HPDE6-E6E7 (cell line): ENCODE measurements at regions not wholly inside any gene's neighbourhood (a gene's known extent, or its start where the extent isn't known, plus 50 kb on each side); places are given as distances from the start of the nearest gene placed in this dataset.
"Not testable (repeated sequence)": the region's sequence is repeated elsewhere in the genome, so short reads cannot be mapped to it uniquely, and the experiment has no call there.

Experiments
- DNase-seq: peaks from one replicate; pipeline ENCODE4 v3.0.0; 2011; ENCODE audit warnings: missing footprints; ENCODE audit errors: extremely low spot score

DNA sequence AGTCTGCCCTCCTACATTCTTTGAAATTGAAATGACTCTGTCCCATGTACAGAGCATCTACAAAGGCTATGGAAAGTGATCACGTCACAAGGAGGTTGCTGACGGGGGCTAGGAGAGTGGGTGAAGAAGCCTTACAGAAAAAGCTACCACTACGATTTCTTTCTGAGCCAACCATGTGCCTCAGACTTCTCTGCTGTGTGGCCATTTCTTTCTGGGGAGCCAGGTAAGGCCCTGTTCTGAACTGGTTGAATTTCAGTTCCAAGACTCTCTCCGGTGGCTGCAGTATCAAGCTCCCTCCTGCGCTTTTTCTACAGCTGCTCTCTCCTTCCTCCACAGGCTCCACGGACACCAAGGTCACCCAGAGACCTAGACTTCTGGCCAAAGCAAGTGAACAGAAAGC is 112.5 kb upstream of the PRSS1 start:
- DNase-seq: no peak

DNA sequence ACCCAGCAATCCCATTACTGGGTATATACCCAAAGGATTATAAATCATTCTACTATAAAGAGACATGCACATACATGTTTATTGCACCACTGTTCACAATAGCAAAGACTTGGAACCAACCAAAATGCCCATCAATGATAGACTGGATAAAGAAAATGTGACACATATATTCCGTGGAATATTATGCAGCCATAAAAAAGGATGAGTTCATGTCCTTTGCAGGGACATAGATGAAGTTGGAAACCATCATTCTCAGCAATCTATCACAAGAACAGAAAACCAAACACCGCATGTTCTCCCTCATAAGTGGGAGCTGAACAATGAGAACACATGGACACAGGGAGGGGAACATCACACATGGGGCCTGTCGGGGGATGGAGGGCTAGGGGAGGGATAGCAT is 113.2 kb upstream of the PRSS1 start:
- not testable (repeated sequence) for DNase-seq

DNA sequence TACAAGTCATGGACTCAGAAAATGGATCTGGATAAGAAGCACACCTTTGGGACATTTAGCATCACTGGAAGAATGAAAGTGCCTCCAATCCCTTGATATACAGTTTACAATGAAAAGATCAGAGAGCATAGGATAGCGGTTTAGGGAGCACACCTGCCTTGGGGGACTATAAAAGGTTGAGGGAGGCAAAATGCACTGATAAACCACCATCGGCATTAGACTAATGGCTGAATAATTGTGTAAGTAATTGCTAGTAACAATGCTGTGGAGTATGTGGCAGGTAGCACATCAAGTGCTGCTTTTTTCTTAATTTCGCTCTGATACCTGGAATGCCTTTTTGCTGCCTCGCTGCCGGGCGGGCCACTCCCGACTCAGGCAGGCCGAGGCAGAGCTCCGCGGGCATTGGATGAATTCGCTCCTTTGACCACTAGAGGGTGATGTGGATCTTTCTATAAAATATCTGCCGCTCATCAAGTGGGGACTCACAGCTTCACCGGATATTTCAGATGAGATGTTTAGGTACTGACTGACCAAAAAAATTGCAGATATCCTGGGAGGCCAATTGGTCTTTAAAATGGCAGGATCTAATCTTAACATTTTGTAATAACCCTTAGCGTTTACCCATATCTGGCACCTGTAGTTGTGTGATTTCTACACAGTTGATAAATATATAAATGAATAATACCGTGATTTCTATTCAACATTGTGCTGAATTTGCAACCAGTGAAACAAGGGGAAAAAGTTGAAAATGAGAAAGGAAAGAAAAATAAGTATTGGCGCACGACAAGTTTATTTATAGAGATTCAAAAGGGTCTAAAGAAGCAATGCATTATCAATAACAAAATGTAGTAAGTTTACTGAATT is 116.8 kb upstream of the PRSS1 start:
- DNase-seq: peak; percentile 67

DNA sequence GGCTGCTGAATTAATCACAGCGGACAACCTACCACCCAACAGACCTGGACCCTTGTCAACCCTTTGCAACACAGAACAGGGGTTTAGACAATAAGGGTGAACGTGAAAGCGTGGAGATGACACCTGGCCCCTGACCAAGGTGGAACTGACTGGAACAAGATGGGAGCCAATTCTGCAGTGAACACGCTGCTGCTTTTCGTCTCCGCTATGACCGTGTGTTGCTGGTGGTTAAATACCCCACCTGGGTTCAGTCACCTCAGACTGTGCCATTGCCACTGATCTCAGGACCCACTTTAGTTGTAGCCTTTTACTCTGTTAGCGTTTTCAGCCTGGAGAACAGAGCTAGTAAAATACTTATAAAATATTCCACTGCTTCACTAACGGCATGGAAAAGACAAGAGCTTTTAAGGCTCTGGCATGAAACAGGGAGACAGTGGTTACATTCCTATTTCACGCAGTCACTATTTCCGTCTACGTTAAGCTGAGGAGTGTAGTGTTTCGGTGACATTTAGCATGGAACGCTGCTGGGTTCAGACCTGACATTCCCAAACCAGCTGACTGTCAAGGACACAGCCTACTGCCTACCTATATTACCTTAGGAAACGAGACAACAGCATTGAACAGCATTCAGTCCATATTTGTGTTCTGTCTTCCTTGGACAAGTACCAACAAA is 119.5 kb upstream of the PRSS1 start:
- DNase-seq: no peak

DNA sequence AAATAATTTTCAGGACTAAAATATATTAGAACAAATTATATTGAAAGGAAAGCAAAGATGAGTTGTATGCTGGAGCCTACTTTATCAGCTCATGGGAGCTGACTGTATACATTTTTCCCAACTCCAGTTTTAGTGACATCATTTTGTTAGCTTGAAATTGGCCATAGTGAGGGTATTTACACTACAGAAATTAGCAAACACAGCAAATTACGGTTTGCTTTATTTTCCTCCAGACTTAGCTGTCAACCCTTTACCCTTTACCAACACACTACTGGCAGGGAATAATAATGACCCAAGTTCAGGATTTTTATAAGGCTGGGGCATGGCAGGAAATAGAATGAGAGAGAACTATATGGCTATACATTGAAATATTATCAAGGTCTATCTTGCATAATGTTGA is 120.3 kb upstream of the PRSS1 start:
- DNase-seq: no peak

DNA sequence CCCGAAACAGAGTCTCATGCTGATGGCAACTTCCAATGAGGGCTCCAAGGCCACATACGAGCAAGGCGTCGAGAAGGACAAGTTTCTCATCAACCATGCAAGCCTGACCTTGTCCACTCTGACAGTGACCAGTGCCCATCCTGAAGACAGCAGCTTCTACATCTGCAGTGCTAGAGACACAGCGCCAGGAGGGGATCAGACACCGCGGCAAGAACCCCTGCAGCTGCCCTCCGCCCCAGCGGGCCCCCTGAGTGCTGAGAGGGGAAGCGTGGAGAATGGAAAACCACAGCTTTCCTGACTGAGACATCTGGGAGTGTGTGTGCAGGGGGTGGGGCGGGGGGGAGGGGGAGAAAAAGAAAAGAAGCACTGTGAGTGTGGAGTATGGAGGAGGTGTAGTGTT is 122.0 kb upstream of the PRSS1 start:
- DNase-seq: not testable (repeated sequence)

DNA sequence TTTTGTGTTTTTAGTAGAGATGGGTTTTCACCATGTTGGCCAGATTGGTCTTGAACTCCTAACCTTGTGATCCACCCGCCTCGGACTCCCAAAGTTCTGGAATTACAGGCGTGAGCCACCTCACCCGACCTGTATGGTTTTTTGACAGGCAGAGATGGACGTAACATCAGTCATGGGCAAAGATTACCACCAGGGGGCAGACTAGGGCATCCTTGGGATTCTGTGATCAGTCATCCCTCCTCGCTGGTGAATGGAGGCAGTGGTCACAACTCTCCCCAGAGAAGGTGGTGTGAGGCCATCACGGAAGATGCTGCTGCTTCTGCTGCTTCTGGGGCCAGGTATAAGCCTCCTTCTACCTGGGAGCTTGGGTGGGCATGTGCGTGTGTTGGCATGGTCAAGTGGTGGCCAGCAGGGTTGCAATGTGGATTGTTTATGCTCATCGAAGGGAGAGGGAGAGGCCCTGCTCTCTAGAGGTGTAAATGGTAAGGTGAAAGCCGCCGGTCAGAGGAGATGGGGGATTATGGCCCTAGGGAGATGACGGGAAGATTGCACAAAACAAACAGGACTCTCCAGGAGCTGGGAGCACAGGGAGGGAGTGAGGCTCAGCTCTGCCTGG is 122.7 kb upstream of the PRSS1 start:
- DNase-seq: no peak

DNA sequence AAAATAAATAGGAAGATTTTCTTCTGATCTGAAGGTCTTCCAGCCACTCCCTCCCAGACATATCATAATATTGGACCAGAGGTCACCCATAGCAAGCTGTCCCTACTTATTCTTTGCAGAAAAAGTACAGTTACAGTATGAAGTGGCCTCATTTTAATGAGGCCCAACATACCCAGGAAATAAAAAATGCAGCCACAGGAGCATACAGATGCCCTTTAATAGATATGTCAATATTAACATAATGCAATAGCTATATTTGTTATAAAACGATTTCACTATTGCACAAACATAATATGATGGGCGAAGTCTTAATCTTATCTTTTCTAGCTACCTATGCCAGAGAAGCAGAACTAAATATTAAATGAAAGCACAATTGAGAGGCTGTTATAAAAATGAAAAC is 124.1 kb upstream of the PRSS1 start:
- not testable (repeated sequence) for DNase-seq

DNA sequence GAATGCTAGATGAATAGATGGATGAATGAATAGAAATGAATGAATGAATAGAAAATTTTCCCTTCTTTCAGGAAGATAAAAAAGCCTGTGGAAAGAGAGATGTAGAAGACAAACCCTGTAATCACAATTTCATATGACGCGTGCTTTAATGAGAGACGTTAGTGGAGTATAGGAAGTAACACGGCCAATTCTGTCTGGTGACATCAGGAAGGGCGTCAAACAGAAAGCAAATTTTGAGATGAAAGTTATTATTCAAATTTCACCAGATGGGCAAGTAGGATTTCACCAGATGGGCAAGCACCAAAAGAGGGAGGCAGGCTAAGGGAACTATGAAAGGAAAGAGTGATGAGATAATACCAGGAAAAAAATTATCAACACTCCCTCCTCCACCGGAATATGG is 128.9 kb upstream of the PRSS1 start:
- DNase-seq: no peak

DNA sequence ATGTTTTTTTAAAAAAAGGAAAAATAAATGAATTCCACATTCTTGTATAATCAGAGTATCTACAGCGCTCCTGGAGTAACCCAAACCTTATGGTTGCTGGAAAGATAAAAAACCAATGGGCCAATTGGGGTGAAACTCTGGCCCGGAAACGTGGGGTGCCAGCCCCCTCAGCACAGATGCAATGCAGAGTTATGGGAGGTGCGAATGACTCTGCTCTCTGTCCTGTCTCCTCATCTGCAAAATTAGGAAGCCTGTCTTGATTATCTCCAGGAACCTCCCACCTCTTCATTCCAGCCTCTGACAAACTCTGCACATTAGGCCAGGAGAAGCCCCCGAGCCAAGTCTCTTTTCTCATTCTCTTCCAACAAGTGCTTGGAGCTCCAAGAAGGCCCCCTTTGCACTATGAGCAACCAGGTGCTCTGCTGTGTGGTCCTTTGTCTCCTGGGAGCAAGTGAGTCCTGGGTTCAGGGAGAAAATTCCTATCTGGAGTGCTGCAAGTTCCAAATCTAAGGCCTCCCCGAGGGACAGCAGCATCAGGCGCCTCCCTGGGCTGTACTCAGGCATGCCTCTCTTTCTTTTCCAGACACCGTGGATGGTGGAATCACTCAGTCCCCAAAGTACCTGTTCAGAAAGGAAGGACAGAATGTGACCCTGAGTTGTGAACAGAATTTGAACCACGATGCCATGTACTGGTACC is 130.5 kb upstream of the PRSS1 start:
- no peak for DNase-seq

DNA sequence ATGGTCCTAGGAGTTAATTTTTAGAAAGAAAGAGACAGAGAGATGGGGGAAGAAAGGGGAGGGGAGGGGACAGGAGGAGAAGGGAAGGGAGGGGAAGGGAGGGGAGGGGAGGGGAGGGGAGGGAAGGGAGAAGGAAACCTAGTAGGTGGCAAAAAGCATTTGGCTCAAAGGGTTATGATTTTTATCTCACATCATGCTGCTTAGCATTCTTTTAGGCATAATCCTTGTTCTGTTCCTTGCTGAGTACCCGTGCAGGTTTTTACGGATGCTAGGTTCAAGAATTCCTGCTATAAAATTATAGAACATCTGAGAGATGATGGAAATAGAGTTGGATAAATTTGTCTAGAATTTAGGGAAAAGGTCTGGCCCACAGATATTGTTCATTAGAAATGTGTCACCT is 132.4 kb upstream of the PRSS1 start:
- DNase-seq: no peak

DNA sequence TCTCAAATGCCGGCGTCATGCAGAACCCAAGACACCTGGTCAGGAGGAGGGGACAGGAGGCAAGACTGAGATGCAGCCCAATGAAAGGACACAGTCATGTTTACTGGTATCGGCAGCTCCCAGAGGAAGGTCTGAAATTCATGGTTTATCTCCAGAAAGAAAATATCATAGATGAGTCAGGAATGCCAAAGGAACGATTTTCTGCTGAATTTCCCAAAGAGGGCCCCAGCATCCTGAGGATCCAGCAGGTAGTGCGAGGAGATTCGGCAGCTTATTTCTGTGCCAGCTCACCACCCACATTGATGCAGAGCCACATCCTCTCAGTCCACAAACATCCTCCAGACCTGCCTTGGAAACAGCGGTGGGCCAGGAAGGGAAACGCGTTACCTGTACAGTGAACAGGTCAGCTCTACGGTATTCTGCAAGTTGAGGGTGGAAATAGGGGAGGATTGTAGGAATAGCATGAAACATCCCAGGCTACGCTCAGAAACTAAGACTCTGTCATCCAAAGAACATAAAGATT is 133.1 kb upstream of the PRSS1 start:
- DNase-seq: no peak

DNA sequence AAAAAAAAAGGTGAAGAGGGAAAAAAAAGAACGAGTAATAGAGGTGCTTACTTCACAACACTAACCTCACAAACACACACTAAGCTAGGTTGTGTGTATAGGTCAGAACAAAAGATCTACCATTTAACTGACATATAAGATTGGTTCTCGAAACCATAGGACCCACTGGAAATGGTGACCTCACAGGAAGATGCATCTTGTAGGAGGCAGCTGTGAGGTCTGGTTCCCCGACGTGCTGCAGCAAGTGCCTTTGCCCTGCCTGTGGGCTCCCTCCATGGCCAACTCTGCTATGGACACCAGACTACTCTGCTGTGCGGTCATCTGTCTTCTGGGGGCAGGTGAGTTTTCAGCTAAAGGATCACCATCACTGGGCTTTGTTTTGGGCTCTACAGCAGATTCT is 133.8 kb upstream of the PRSS1 start:
- no peak for DNase-seq

DNA sequence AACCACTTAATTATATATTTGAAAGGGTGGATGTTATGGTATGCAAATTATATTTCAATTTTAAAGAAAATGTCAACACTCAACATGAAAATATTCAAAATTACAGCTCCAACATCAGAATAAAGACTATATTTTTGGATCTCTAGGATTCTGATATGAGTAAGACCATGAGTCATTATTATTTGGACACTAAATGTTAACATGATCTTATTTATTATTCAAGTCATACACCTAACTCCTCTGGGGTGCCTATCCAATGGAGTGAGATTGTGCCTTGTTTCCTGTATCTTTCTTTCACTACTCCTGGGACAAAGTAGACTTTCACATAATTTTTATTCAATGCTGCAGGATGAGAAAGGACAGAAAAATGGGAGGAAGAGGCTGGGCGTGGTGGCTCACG is 135.2 kb upstream of the PRSS1 start:
- DNase-seq: no peak

DNA sequence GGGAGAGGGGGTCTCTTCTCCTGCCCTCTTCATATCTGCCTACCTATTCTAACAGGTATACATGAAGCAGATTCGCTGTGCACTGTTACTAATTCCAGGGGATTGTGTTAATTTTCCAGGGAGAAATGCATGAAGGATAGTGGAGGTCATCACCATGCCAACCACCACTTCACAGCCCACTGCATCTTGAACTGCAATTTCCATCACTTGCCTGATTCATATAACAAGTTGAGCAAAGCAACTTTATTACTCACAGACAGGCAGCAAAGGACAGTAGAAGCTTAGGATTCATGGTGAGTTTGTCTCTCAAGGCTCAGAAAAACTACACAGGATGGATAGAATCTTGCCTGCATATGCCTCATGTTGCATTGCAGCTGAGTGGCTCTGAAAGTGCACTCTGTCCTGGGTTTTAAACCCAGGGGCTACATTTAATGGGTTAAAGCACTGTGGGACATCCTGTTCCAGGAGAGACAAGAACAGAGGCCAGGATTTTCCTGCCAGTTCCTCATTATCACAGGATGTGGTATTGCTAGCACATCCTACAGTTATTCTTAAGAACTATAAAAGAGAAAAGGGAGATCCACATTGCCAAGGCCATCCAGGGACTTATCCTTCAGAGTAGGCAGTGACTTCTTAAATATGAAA is 136.9 kb upstream of the PRSS1 start:
- DNase-seq: no peak

DNA sequence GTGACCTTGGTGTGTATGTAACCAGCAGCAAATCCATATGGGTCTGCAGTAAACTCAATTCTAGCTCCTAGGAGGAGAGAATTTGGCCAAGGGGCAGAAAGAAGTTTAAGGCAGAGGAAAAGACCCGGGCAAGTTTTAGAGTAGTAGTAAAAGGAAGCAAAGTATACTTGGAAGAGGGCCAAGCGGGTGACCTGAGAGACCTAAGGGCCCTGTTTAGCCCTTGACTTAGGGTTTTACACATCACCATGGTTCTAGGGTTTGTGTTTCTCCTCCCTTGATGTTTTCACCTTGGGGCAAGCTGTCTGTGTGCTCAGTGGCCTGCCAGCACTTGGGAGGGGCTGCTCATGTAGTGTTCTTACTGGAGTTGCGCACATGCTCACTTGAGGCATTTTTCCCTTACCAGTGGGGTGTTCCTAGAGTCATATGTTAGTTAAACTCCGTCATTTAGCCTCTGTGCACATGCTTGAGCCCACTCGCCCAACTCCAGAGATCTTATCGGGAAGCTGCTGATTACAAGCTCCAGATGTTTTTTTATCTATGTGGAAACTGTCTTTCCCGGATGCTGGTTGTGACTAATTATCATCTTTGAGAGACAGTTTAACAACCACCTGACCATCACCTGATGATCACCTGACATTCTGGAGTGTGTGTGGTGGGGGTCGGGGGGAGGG is 137.6 kb upstream of the PRSS1 start:
- DNase-seq: no peak

DNA sequence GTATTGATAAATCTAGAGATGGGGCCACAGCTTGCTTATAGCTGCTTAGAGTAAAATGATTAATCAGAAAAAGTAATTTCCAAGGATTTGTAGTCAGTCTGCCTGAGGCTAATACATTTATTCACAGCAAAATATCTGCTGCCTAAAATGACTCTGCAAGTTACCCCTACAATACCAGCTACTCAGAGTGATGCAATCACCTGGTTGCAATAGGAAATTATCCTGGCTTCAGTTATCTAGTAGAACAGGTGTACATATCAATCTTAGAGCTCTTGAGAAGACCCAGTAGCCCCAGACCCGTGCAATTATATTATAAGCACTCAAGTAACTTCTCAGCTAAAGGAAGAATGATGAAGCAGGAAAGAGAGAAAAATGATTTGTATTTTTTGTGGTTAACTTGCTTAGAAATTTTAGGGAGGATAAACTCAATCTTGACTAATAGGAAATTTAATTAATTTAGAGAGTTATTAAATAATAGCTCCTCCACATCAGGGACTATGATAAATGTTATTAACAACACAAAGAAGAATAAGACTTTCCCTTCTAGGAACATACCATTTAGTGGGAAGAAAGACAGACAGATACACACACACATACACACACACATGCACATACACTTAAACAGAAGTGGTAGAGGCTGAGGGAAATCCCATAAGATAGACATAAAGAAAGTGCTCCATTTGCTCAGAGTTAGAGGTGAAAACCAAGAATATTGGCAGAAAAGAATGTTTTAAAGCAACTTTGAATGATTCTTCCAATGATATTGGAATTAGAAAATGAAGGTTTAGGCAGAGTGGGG is 140.4 kb upstream of the PRSS1 start:
- DNase-seq: no peak

DNA sequence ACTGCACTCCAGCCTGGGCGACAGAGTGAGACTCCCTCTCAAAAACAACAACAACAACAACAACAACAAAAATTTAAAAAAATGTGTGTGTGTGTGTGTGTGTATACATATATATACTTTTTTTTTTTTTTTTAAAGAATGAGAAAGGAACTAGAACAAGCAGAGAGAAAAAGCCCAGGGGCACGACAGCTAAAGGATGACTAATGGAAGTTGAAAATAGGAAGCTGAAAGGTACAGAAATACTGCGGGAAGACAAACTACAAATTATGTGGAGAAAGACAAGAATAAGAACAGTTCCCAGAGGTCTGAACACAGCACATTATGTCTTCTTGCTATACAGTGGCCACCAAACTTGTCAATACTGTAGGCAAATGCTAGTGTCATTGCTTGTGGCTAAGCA is 141.9 kb upstream of the PRSS1 start:
- DNase-seq: no peak

DNA sequence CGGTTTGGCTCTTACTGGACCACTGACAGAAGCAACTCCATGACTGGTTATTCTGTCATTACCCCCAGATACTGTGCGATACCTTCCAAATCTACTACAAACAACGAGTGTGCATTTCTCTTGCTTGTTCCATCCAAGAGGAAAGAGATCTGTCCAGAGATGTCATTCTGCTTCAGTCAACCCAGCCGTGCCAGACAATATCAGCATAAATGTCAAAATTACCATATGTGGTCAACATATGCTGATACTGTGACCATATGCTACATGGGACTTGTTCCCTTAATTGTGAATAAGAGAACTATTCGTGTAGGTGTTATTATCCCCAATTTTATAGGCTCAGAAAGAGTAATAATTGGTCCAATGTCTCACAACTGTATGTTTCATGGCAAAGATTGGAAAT is 143.2 kb upstream of the PRSS1 start:
- no peak for DNase-seq

DNA sequence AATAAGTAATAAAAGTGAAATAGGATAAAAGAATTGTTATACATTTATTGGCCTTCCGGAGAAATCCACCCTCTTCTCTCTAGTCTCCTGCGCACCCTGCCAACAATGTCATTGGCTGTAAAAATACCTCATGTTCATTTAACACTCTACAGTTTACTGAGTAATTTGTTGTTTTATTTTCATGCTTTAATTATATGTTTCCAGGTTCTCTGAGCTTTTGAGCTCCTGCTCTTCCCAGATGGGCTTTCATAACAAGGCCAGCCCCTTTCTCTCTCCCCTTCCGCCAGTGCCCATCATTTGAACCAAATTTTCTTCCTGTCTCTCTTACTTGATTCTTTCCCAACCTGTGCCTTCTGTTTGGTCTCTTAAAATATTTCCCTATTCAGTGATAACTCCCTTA is 144.6 kb upstream of the PRSS1 start:
- no peak for DNase-seq
